H1 (cell line): ENCODE measurements at regions not wholly inside any gene's neighbourhood (a gene's known extent, or its start where the extent isn't known, plus 50 kb on each side); places are given as distances from the start of the nearest gene placed in this dataset.

Experiments used
- CTCF ChIA-PET: fragments of 300-600 bp; sonication (Branson Sonifier 250); formaldehyde crosslinking; loops from one replicate; lab custom pipeline; 2021; ENCODE audit not compliant: partially characterized antibody; lab: Charles Lee
- POLR2A ChIA-PET: fragments of 300-600 bp; sonication (Branson Sonifier 250); formaldehyde crosslinking; loops from one replicate; lab custom pipeline; 2021; ENCODE audit warnings: inconsistent platforms; ENCODE audit not compliant: partially characterized antibody; lab: Charles Lee
- DNase-seq, 2 experiments: peaks; one replicate each; pipeline versions ENCODE4 v3.0.0 to v3.0.0-alpha.2; 2010 to 2022; ENCODE audit warnings: low spot score in 2 of 2, low read depth in 1 of 2, mixed read lengths in 1 of 2
- FAIRE-seq: peaks from 2 replicates; lab custom pipeline; 2011; peaks lifted over from hg19 to GRCh38; lab: Jason Lieb, UNC
- H2AFZ ChIP-seq: 2 replicates; pipeline ENCODE4 v1.8.1; 2012; ENCODE audit warnings: low read length, inconsistent platforms
- H2AK5ac ChIP-seq: 2 replicates; pipeline ENCODE4 v1.6.1; 2013; ENCODE audit warnings: low read depth, low read length
- H2BK120ac ChIP-seq: replicated peaks from 2 replicates; pipeline ENCODE3; 2013; ENCODE audit warnings: low read depth, low read length, inconsistent platforms
- H2BK12ac ChIP-seq: 2 replicates; pipeline ENCODE4 v1.6.1; 2013; ENCODE audit warnings: low read depth, low read length
- H2BK15ac ChIP-seq: 2 replicates; pipeline ENCODE4 v1.6.1; 2013; ENCODE audit warnings: low read length
- H2BK20ac ChIP-seq: 2 replicates; pipeline ENCODE4 v1.6.1; 2013; ENCODE audit warnings: low read length
- H2BK5ac ChIP-seq: 2 replicates; pipeline ENCODE4 v1.6.1; 2013; ENCODE audit warnings: low read depth, low read length
- H3K14ac ChIP-seq: 2 replicates; pipeline ENCODE4 v1.6.1; 2013; ENCODE audit warnings: inconsistent platforms; ENCODE audit not compliant: insufficient read length
- H3K18ac ChIP-seq: 2 replicates; pipeline ENCODE4 v1.6.1; 2013; ENCODE audit warnings: low read length; ENCODE audit errors: extremely low read depth
- H3K23ac ChIP-seq: 2 replicates; pipeline ENCODE4 v1.6.1; 2013; ENCODE audit warnings: inconsistent platforms; ENCODE audit not compliant: insufficient read length
- H3K23me2 ChIP-seq: 2 replicates; pipeline ENCODE4 v1.6.1; 2013; ENCODE audit warnings: low read depth, low read length
- H3K27ac ChIP-seq: 2 replicates; pipeline ENCODE4 v1.6.1; 2011; ENCODE audit warnings: low read depth, low read length, inconsistent platforms
- H3K27me3 ChIP-seq, 4 experiments: replicated peaks in 1 of 4; 1 replicate in 1 of 4; 2 replicates in 3 of 4; pipeline versions ENCODE4 v1.6.1 to v1.8.1; 2011 to 2013; ENCODE audit warnings: low read length in 3 of 4, mild to moderate bottlenecking in 3 of 4, inconsistent platforms in 2 of 4, mixed read lengths in 2 of 4, moderate library complexity in 1 of 4; ENCODE audit not compliant: control insufficient read depth in 3 of 4, insufficient read depth in 3 of 4; ENCODE audit errors: extremely low read depth in 1 of 4
- H3K36me3 ChIP-seq, 4 experiments: 2 replicates each; pipeline versions ENCODE4 v1.6.1 to v1.8.1; 2011 to 2013; ENCODE audit warnings: mild to moderate bottlenecking in 4 of 4, low read length in 3 of 4, moderate library complexity in 2 of 4, control low read depth in 1 of 4, inconsistent platforms in 1 of 4; ENCODE audit not compliant: insufficient read depth in 4 of 4, control insufficient read depth in 2 of 4
- H3K4ac ChIP-seq: replicated peaks from 2 replicates; pipeline ENCODE3; 2013; ENCODE audit warnings: low read length, low read depth, mixed read lengths, inconsistent platforms; ENCODE audit not compliant: insufficient read length
- H3K4me1 ChIP-seq, 4 experiments: replicated peaks in 1 of 4; 1 replicate in 1 of 4; 2 replicates in 3 of 4; pipeline versions ENCODE4 v1.6.1 to v1.8.1; 2011 to 2013; ENCODE audit warnings: low read length in 3 of 4, inconsistent platforms in 2 of 4, mixed read lengths in 1 of 4; ENCODE audit not compliant: insufficient read depth in 4 of 4, control insufficient read depth in 3 of 4
- H3K4me2 ChIP-seq, 2 experiments: 2 replicates each; pipeline versions ENCODE4 v1.6.1 to v1.8.1; 2011 to 2013; ENCODE audit warnings: low read depth in 2 of 2, low read length in 2 of 2, control low read depth in 1 of 2, inconsistent platforms in 1 of 2, mild to moderate bottlenecking in 1 of 2; ENCODE audit not compliant: insufficient read depth in 1 of 2
- H3K4me3 ChIP-seq, 4 experiments: fragments of 200-600, 300-600 bp in 1 of 4; sonication (generic), shearing (Covaris generic), sonication (Bioruptor Twin) in 1 of 4; 2 replicates each; pipeline versions ENCODE4 v1.5.1 to v1.8.1; 2011 to 2016; ENCODE audit warnings: low read length in 4 of 4, low read depth in 3 of 4, control low read depth in 2 of 4, inconsistent platforms in 2 of 4, mild to moderate bottlenecking in 2 of 4, mixed read lengths in 1 of 4, moderate library complexity in 1 of 4; ENCODE audit not compliant: insufficient read depth in 2 of 4; ENCODE audit errors: extremely low read depth in 1 of 4
- H3K56ac ChIP-seq: replicated peaks from 2 replicates; pipeline ENCODE3; 2013; ENCODE audit warnings: low read depth, mild to moderate bottlenecking, mixed read lengths, low read length, inconsistent platforms; ENCODE audit not compliant: insufficient read length
- H3K79me1 ChIP-seq: 2 replicates; pipeline ENCODE4 v1.6.1; 2013; ENCODE audit warnings: low read depth, low read length, control low read depth
- H3K79me2 ChIP-seq, 2 experiments: 2 replicates each; pipeline versions ENCODE4 v1.6.1 to v1.8.1; 2012 to 2013; ENCODE audit warnings: low read length in 2 of 2, mild to moderate bottlenecking in 2 of 2, inconsistent platforms in 1 of 2; ENCODE audit not compliant: insufficient read depth in 2 of 2, control insufficient read depth in 1 of 2
- H3K9ac ChIP-seq, 4 experiments: replicated peaks in 1 of 4; 1 replicate in 1 of 4; 2 replicates in 3 of 4; pipeline versions ENCODE4 v1.6.1 to v1.8.1; 2011 to 2013; ENCODE audit warnings: low read depth in 3 of 4, low read length in 3 of 4, control low read depth in 2 of 4, mild to moderate bottlenecking in 2 of 4, moderate library complexity in 2 of 4, inconsistent platforms in 1 of 4; ENCODE audit errors: extremely low read depth in 1 of 4
- H3K9me3 ChIP-seq, 2 experiments: 2 replicates each; pipeline versions ENCODE4 v1.6.1 to v1.8.1; 2012 to 2013; ENCODE audit warnings: mild to moderate bottlenecking in 2 of 2, moderate library complexity in 2 of 2, control low read depth in 1 of 2, inconsistent platforms in 1 of 2, low read depth in 1 of 2, low read length in 1 of 2, mixed read lengths in 1 of 2; ENCODE audit not compliant: insufficient read depth in 2 of 2
- H4K20me1 ChIP-seq, 2 experiments: replicated peaks in 1 of 2; 2 replicates each; pipeline versions ENCODE3 to v1.8.1; 2011 to 2013; ENCODE audit warnings: inconsistent platforms in 2 of 2, low read length in 2 of 2, mild to moderate bottlenecking in 1 of 2; ENCODE audit not compliant: insufficient read depth in 2 of 2, control insufficient read depth in 1 of 2
- H4K5ac ChIP-seq: 2 replicates; pipeline ENCODE4 v1.6.1; 2013; ENCODE audit warnings: low read length, low read depth, mixed read lengths, inconsistent platforms; ENCODE audit not compliant: insufficient read length
- H4K8ac ChIP-seq: 2 replicates; pipeline ENCODE4 v1.8.0; 2013; ENCODE audit warnings: mild to moderate bottlenecking, moderate library complexity, low read length, inconsistent platforms; ENCODE audit not compliant: insufficient read depth; ENCODE audit errors: extremely low read depth
- H4K91ac ChIP-seq: replicated peaks from 2 replicates; pipeline ENCODE3; 2013; ENCODE audit warnings: low read length, mixed read lengths, inconsistent platforms; ENCODE audit not compliant: insufficient read length
- BACH1 ChIP-seq: IDR thresholded peaks from 2 replicates; pipeline ENCODE4 v1.6.1; 2012; ENCODE audit warnings: low read length, improper control_type of control experiment
- BCL11A ChIP-seq, 2 experiments: IDR thresholded peaks; one replicate each; pipeline ENCODE4 v1.6.1; 2011; ENCODE audit warnings: low read depth in 2 of 2, low read length in 2 of 2, mild to moderate bottlenecking in 2 of 2
- CEBPB ChIP-seq: IDR thresholded peaks from 2 replicates; pipeline ENCODE4 v1.6.1; 2012; ENCODE audit warnings: low read depth, low read length
- E2F6 ChIP-seq: IDR thresholded peaks from 2 replicates; pipeline ENCODE4 v1.6.1; 2012; ENCODE audit warnings: inconsistent platforms
- RAD21 ChIP-seq, 2 experiments: IDR thresholded peaks in 1 of 2; conservative IDR thresholded peaks in 1 of 2; 2 replicates each; pipeline ENCODE4 v1.6.1; 2011; ENCODE audit warnings: low read depth in 2 of 2, low read length in 2 of 2, improper control_type of control experiment in 1 of 2, inconsistent platforms in 1 of 2, mild to moderate bottlenecking in 1 of 2, moderate library complexity in 1 of 2
- RFX5 ChIP-seq: IDR thresholded peaks from 2 replicates; pipeline ENCODE4 v1.6.1; 2011; ENCODE audit warnings: low read depth, low read length, improper control_type of control experiment, borderline replicate concordance
- RXRA ChIP-seq: IDR thresholded peaks from 2 replicates; pipeline ENCODE4 v1.6.1; 2011; ENCODE audit warnings: low read depth, mild to moderate bottlenecking, low read length, moderate library complexity; ENCODE audit not compliant: insufficient read depth
- SIN3A ChIP-seq, 2 experiments: IDR thresholded peaks in 1 of 2; conservative IDR thresholded peaks in 1 of 2; 2 replicates each; pipeline ENCODE4 v1.6.1; 2011 to 2012; ENCODE audit warnings: low read length in 2 of 2, improper control_type of control experiment in 1 of 2, low read depth in 1 of 2, mild to moderate bottlenecking in 1 of 2
- TAF7 ChIP-seq: optimal IDR thresholded peaks from 2 replicates; pipeline ENCODE3; 2011; ENCODE audit warnings: low read depth, mild to moderate bottlenecking, inconsistent platforms, low read length, moderate library complexity, borderline replicate concordance
- TBP ChIP-seq: IDR thresholded peaks from 2 replicates; pipeline ENCODE4 v1.6.1; 2011; ENCODE audit warnings: low read depth, low read length, improper control_type of control experiment
- WGBS, 2 experiments: shearing (Covaris generic) in 1 of 2; methylation state at CpG; one replicate each; pipeline versions ENCODE4 v1.1.6 to v1.1.7; 2013 to 2015; ENCODE audit warnings: low lambda C conversion rate in 2 of 2, mixed read lengths in 2 of 2, inconsistent platforms in 1 of 2, low coverage in 1 of 2, missing lambda C conversion rate in 1 of 2; ENCODE audit not compliant: insufficient replicate concordance in 2 of 2, insufficient coverage in 1 of 2, insufficient read length in 1 of 2; ENCODE audit errors: extremely low coverage in 1 of 2, missing lambda C conversion rate in 1 of 2; 5-methylcytosine and 5-hydroxymethylcytosine counted together

GRCh38 chr10:78415111-78415510 is 381.4 kb downstream of the RPS24 start:
- no peaks in the 10 kb centered on the region; the same call in 1 of the 2 replicates for H3K23me2 ChIP-seq
- ChIA-PET CTCF (interaction anchor here (0.9 kb wide), 1 partner anchor 12 kb away, joined by 3 read pairs; no protein-coding TSS in a partner anchor), POLR2A (no interaction called here)
- H3K56ac ChIP-seq, result no peak overlapping the region
- no peak overlapping the region; the same call in 1 of the 2 replicates for H2AK5ac ChIP-seq
- no peaks in the 10 kb centered on the region for H3K79me1 ChIP-seq
- H3K4ac ChIP-seq, result no peak overlapping the region
- no peak overlapping the region for H2BK120ac ChIP-seq
- DNase-seq (no peak), FAIRE-seq (no peak)
- no peak for TF ChIP-seq TAF7
- TF ChIP-seq BCL11A (IDR thresholded peaks at IDR 0.05; ENCODE audit: low read depth in 2 of 2, low read length in 2 of 2), result no peak
- no peak for TF ChIP-seq BACH1
- no peak for TF ChIP-seq RXRA
- TF ChIP-seq TBP, result no peak
- no peak for TF ChIP-seq RFX5
- TF ChIP-seq SIN3A (conservative IDR thresholded peaks at IDR 0.05 in 1 of 2, IDR thresholded peaks at IDR 0.05 in 1 of 2; ENCODE audit: low read depth in 1 of 2, low read length in 2 of 2), result no peak
- no peak for TF ChIP-seq RAD21 (IDR thresholded peaks at IDR 0.05 in 1 of 2, conservative IDR thresholded peaks at IDR 0.05 in 1 of 2; ENCODE audit: low read depth in 2 of 2, low read length in 2 of 2)
- no peak for TF ChIP-seq CEBPB
- no peak for TF ChIP-seq E2F6
- no peak overlapping the region for H3K14ac ChIP-seq
- H2BK15ac ChIP-seq, result no peak overlapping the region
- no peak overlapping the region for H3K23ac ChIP-seq
- H3K9me3 ChIP-seq, result no peaks in the 10 kb centered on the region
- no peak overlapping the region for H2AFZ ChIP-seq
- no peaks in the 10 kb centered on the region; a peak in 1 of 7 replicates for H3K27me3 ChIP-seq
- no peaks in the 10 kb centered on the region for H3K79me2 ChIP-seq
- H4K8ac ChIP-seq, result no peak overlapping the region
- H3K36me3 ChIP-seq, result no peaks in the 10 kb centered on the region
- no peak overlapping the region for H3K4me3 ChIP-seq
- H3K4me1 ChIP-seq, result peaks cover 0 to 10% (median under 1%) of the 10 kb centered on the region in 4 experiments; a peak in 3 of 7 replicates
- H4K91ac ChIP-seq, result no peak overlapping the region
- no peaks in the 10 kb centered on the region for H4K20me1 ChIP-seq
- H2BK20ac ChIP-seq, result peak overlapping the region; percentile 62; the same call in 1 of the 2 replicates
- no peak overlapping the region; the same call in 1 of the 2 replicates for H2BK5ac ChIP-seq
- no peak overlapping the region for H3K27ac ChIP-seq
- H3K18ac ChIP-seq, result no peak overlapping the region
- WGBS, 2 experiments, result 87% methylated on average over 1 of the region's 1 CpG; no CpG with 5 or more reads in 1 of the 2 experiments
- H3K4me2 ChIP-seq, result no peak overlapping the region
- peak overlapping the region; percentile 35; the same call in 1 of the 2 replicates for H2BK12ac ChIP-seq
- H4K5ac ChIP-seq, result no peak overlapping the region
- H3K9ac ChIP-seq, result no peak overlapping the region
